WTC11 (cell line): ENCODE measurements at regions not wholly inside any gene's neighbourhood (a gene's known extent, or its start where the extent isn't known, plus 50 kb on each side); places are given as distances from the start of the nearest gene placed in this dataset.

Source experiments
- CTCF ChIP-seq: fragments of 200-600 bp; IDR thresholded peaks from 2 replicates; pipeline ENCODE4 v1.8.0; 2022; ENCODE audit warnings: antibody characterized with exemption
- NFE2L1 ChIP-seq: sonication (generic); formaldehyde crosslinking; IDR thresholded peaks from 2 replicates; pipeline ENCODE4 v1.8.1; 2023; ENCODE audit warnings: missing genetic modification reagents
- SP1 ChIP-seq: sonication (generic); formaldehyde crosslinking; conservative IDR thresholded peaks from 2 replicates; pipeline ENCODE4 v1.8.1; 2022; ENCODE audit warnings: missing genetic modification reagents
- USF2 ChIP-seq: sonication (generic); formaldehyde crosslinking; IDR thresholded peaks from 2 replicates; pipeline ENCODE4 v1.8.1; 2023; ENCODE audit warnings: mild to moderate bottlenecking, missing genetic modification reagents, moderate library complexity
- ZNF281 ChIP-seq: sonication (generic); formaldehyde crosslinking; IDR thresholded peaks from 2 replicates; pipeline ENCODE4 v1.8.0; 2023; ENCODE audit warnings: mild to moderate bottlenecking, missing genetic modification reagents
- ZNF317 ChIP-seq: sonication (generic); formaldehyde crosslinking; IDR thresholded peaks from 2 replicates; pipeline ENCODE4 v1.8.1; 2023; ENCODE audit warnings: low read depth, mild to moderate bottlenecking, moderate library complexity, missing genetic modification reagents, borderline replicate concordance

- TF ChIP-seq SP1 = no peak
- TF ChIP-seq NFE2L1 (CRISPR knock-in tag) = no peak
- no peak for TF ChIP-seq ZNF281 (CRISPR knock-in tag)
- no peak for TF ChIP-seq CTCF
- TF ChIP-seq USF2 (CRISPR knock-in tag) = no peak
- no peak for TF ChIP-seq ZNF317 (CRISPR knock-in tag)
These were observed 299.8 kb upstream of the SLC30A5 start for GRCh38 chr5:68793993-68794392.
